BLaER1 (cell line): ENCODE measurements at regions not wholly inside any gene's neighbourhood (a gene's known extent, or its start where the extent isn't known, plus 50 kb on each side); places are given as distances from the start of the nearest gene placed in this dataset.

Source experiments
- H3K27ac ChIP-seq: shearing (Covaris generic); formaldehyde crosslinking; 2 replicates; pipeline ENCODE4 v1.8.1; 2022
- H3K27me3 ChIP-seq: shearing (Covaris generic); formaldehyde crosslinking; 2 replicates; pipeline ENCODE4 v1.8.1; 2022
- H3K36me3 ChIP-seq: shearing (Covaris generic); formaldehyde crosslinking; 2 replicates; pipeline ENCODE4 v1.8.1; 2022
- H3K4me1 ChIP-seq: shearing (Covaris generic); formaldehyde crosslinking; 2 replicates; pipeline ENCODE4 v1.8.1; 2022
- H3K4me2 ChIP-seq: shearing (Covaris generic); formaldehyde crosslinking; 2 replicates; pipeline ENCODE4 v1.8.1; 2022
- H3K4me3 ChIP-seq: shearing (Covaris generic); formaldehyde crosslinking; 2 replicates; pipeline ENCODE4 v1.8.1; 2022
- H3K9ac ChIP-seq: shearing (Covaris generic); formaldehyde crosslinking; 2 replicates; pipeline ENCODE4 v1.8.1; 2022
- H3K9me3 ChIP-seq: shearing (Covaris generic); formaldehyde crosslinking; 2 replicates; pipeline ENCODE4 v1.8.1; 2022
- H4K20me1 ChIP-seq: shearing (Covaris generic); formaldehyde crosslinking; 2 replicates; pipeline ENCODE4 v1.8.1; 2022
- Cebpa-rat ChIP-seq: shearing (Covaris generic); IDR thresholded peaks from 2 replicates; pipeline ENCODE4 v1.8.1; 2022

GRCh38 chr6:144796070-144796469, 510.9 kb downstream of the UTRN start:
- Histone ChIP-seq H3K36me3 (peaks cover 65% of the 10 kb centered on the region), H3K27me3 (no peaks in the 10 kb centered on the region), H3K27ac (no peak overlapping the region), H3K9me3 (peaks cover 10% of the 10 kb centered on the region; the same call in 1 of the 2 replicates), H3K9ac (no peak overlapping the region), H3K4me2 (no peak overlapping the region), H3K4me3 (no peak overlapping the region), H3K4me1 (no peaks in the 10 kb centered on the region), H4K20me1 (no peaks in the 10 kb centered on the region)
- no peak for TF ChIP-seq Cebpa-rat

GRCh38 chr6:144797881-144798589, 512.9 kb downstream of the UTRN start:
- no peak for TF ChIP-seq Cebpa-rat
- peaks cover 10% of the 10 kb centered on the region; the same call in 1 of the 2 replicates for H3K9me3 ChIP-seq
- H3K27ac ChIP-seq = no peak overlapping the region
- no peak overlapping the region for H3K4me2 ChIP-seq
- no peaks in the 10 kb centered on the region for H3K4me1 ChIP-seq
- peaks cover 65% of the 10 kb centered on the region for H3K36me3 ChIP-seq
- H4K20me1 ChIP-seq = no peaks in the 10 kb centered on the region
- H3K27me3 ChIP-seq = no peaks in the 10 kb centered on the region
- no peak overlapping the region for H3K9ac ChIP-seq
- no peak overlapping the region for H3K4me3 ChIP-seq

GRCh38 chr6:144804246-144804790, 519.2 kb downstream of the UTRN start:
- Histone ChIP-seq H3K27ac (no peak overlapping the region), H3K4me1 (no peaks in the 10 kb centered on the region), H3K4me2 (no peak overlapping the region), H3K9me3 (no peaks in the 10 kb centered on the region), H3K4me3 (no peak overlapping the region), H4K20me1 (no peaks in the 10 kb centered on the region), H3K9ac (no peak overlapping the region), H3K36me3 (peaks cover 38% of the 10 kb centered on the region), H3K27me3 (no peaks in the 10 kb centered on the region)
- no peak for TF ChIP-seq Cebpa-rat

GRCh38 chr6:144805049-144805448, 519.9 kb downstream of the UTRN start:
- Histone ChIP-seq H3K27ac (no peak overlapping the region), H4K20me1 (no peaks in the 10 kb centered on the region), H3K4me3 (no peak overlapping the region), H3K9me3 (no peaks in the 10 kb centered on the region), H3K27me3 (no peaks in the 10 kb centered on the region), H3K36me3 (peaks cover 43% of the 10 kb centered on the region), H3K9ac (no peak overlapping the region), H3K4me1 (no peaks in the 10 kb centered on the region), H3K4me2 (no peak overlapping the region)
- TF ChIP-seq Cebpa-rat = no peak

GRCh38 chr6:144806222-144806621, 521.1 kb downstream of the UTRN start:
- Histone ChIP-seq H3K4me1 (no peaks in the 10 kb centered on the region), H3K9me3 (no peaks in the 10 kb centered on the region), H3K4me3 (no peak overlapping the region), H4K20me1 (no peaks in the 10 kb centered on the region), H3K4me2 (no peak overlapping the region), H3K27ac (no peak overlapping the region), H3K9ac (no peak overlapping the region), H3K36me3 (peaks cover 51% of the 10 kb centered on the region), H3K27me3 (no peaks in the 10 kb centered on the region)
- TF ChIP-seq Cebpa-rat = no peak

- no peak overlapping the region for H3K27ac ChIP-seq
- TF ChIP-seq Cebpa-rat = no peak
- H3K4me1 ChIP-seq = no peaks in the 10 kb centered on the region
- H3K9ac ChIP-seq = no peak overlapping the region
- peaks cover 60% of the 10 kb centered on the region for H3K36me3 ChIP-seq
- H4K20me1 ChIP-seq = no peaks in the 10 kb centered on the region
- H3K9me3 ChIP-seq = no peaks in the 10 kb centered on the region
- no peak overlapping the region for H3K4me2 ChIP-seq
- H3K4me3 ChIP-seq = no peak overlapping the region
- H3K27me3 ChIP-seq = no peaks in the 10 kb centered on the region
These were observed 524.0 kb downstream of the UTRN start for GRCh38 chr6:144809120-144809519.

- no peaks in the 10 kb centered on the region for H3K9me3 ChIP-seq
- H3K36me3 ChIP-seq = peaks cover 53% of the 10 kb centered on the region
- H3K27ac ChIP-seq = no peak overlapping the region
- H3K4me1 ChIP-seq = no peaks in the 10 kb centered on the region
- no peak for TF ChIP-seq Cebpa-rat
- H3K9ac ChIP-seq = no peak overlapping the region
- no peaks in the 10 kb centered on the region for H4K20me1 ChIP-seq
- no peak overlapping the region for H3K4me2 ChIP-seq
- H3K4me3 ChIP-seq = no peak overlapping the region
- H3K27me3 ChIP-seq = no peaks in the 10 kb centered on the region
These were observed 524.8 kb downstream of the UTRN start for GRCh38 chr6:144809969-144810368.

- Histone ChIP-seq H3K27ac (no peak overlapping the region), H3K36me3 (peaks cover 54% of the 10 kb centered on the region), H4K20me1 (no peaks in the 10 kb centered on the region), H3K4me1 (no peaks in the 10 kb centered on the region), H3K9ac (no peak overlapping the region), H3K4me3 (no peak overlapping the region), H3K9me3 (no peaks in the 10 kb centered on the region), H3K4me2 (no peak overlapping the region), H3K27me3 (no peaks in the 10 kb centered on the region)
- TF ChIP-seq Cebpa-rat = no peak
These were observed 526.0 kb downstream of the UTRN start for GRCh38 chr6:144811140-144811539.

GRCh38 chr6:144816936-144817335, 531.8 kb downstream of the UTRN start:
- Histone ChIP-seq H3K4me3 (no peak overlapping the region), H3K9me3 (no peaks in the 10 kb centered on the region), H3K27ac (no peak overlapping the region), H3K36me3 (peaks cover 35% of the 10 kb centered on the region), H3K9ac (no peak overlapping the region), H3K27me3 (no peaks in the 10 kb centered on the region), H3K4me2 (no peak overlapping the region), H4K20me1 (no peaks in the 10 kb centered on the region), H3K4me1 (no peaks in the 10 kb centered on the region)
- no peak for TF ChIP-seq Cebpa-rat

GRCh38 chr6:144820270-144820669, 535.1 kb downstream of the UTRN start:
- Histone ChIP-seq H3K36me3 (peaks cover 24% of the 10 kb centered on the region), H3K9ac (no peak overlapping the region), H3K4me1 (no peaks in the 10 kb centered on the region), H3K9me3 (no peaks in the 10 kb centered on the region), H3K27ac (no peak overlapping the region), H4K20me1 (no peaks in the 10 kb centered on the region), H3K27me3 (no peaks in the 10 kb centered on the region), H3K4me2 (no peak overlapping the region), H3K4me3 (no peak overlapping the region)
- no peak for TF ChIP-seq Cebpa-rat
